ENCODE measurements at regions not wholly inside any gene's neighbourhood (a gene's known extent, or its start where the extent isn't known, plus 50 kb on each side); places are given as distances from the start of the nearest gene placed in this dataset.

- no peak overlapping the region for H3K4me3 ChIP-seq (ENCODE audit: low read depth, low read length)
- no peak for DNase-seq
- H3K9me3 ChIP-seq: no peaks in the 10 kb centered on the region
- H3K27me3 ChIP-seq: no peaks in the 10 kb centered on the region
- H3K4me1 ChIP-seq: no peaks in the 10 kb centered on the region
- TF ChIP-seq CTCF (IDR thresholded peaks at IDR 0.05; ENCODE audit: low read depth, low read length): no peak
- no peaks in the 10 kb centered on the region for H3K36me3 ChIP-seq
These were observed 83.0 kb upstream of the PPARGC1A start for GRCh38 chr4:23972805-23973204.

GRCh38 chr4:23972187-23972586, 82.3 kb upstream of the PPARGC1A start:
- H3K36me3 ChIP-seq: no peaks in the 10 kb centered on the region
- H3K9me3 ChIP-seq: no peaks in the 10 kb centered on the region
- TF ChIP-seq CTCF (IDR thresholded peaks at IDR 0.05; ENCODE audit: low read depth, low read length): no peak
- H3K4me3 ChIP-seq (ENCODE audit: low read depth, low read length): no peak overlapping the region
- no peaks in the 10 kb centered on the region for H3K27me3 ChIP-seq
- DNase-seq: no peak
- H3K4me1 ChIP-seq: no peaks in the 10 kb centered on the region

GRCh38 chr4:23970201-23970850, 80.5 kb upstream of the PPARGC1A start:
- no peaks in the 10 kb centered on the region for H3K4me1 ChIP-seq
- H3K27me3 ChIP-seq: no peaks in the 10 kb centered on the region
- H3K36me3 ChIP-seq: no peaks in the 10 kb centered on the region
- no peak overlapping the region for H3K4me3 ChIP-seq (ENCODE audit: low read depth, low read length)
- TF ChIP-seq CTCF (IDR thresholded peaks at IDR 0.05; ENCODE audit: low read depth, low read length): no peak
- no peak for DNase-seq
- no peaks in the 10 kb centered on the region for H3K9me3 ChIP-seq

- H3K4me1 ChIP-seq: no peaks in the 10 kb centered on the region
- H3K36me3 ChIP-seq: no peaks in the 10 kb centered on the region
- TF ChIP-seq CTCF (IDR thresholded peaks at IDR 0.05; ENCODE audit: low read depth, low read length): no peak
- no peaks in the 10 kb centered on the region for H3K27me3 ChIP-seq
- H3K4me3 ChIP-seq (ENCODE audit: low read depth, low read length): no peak overlapping the region
- no peaks in the 10 kb centered on the region for H3K9me3 ChIP-seq
- DNase-seq: no peak
These were observed 79.8 kb upstream of the PPARGC1A start for GRCh38 chr4:23969635-23970145.

GRCh38 chr4:23967281-23967680, 77.4 kb upstream of the PPARGC1A start:
- no peaks in the 10 kb centered on the region for H3K4me1 ChIP-seq
- peaks cover 3% of the 10 kb centered on the region; the same call in 1 of the 2 replicates for H3K27me3 ChIP-seq
- H3K9me3 ChIP-seq: no peaks in the 10 kb centered on the region
- no peak for TF ChIP-seq CTCF (IDR thresholded peaks at IDR 0.05; ENCODE audit: low read depth, low read length)
- H3K4me3 ChIP-seq (ENCODE audit: low read depth, low read length): no peak overlapping the region
- H3K36me3 ChIP-seq: no peaks in the 10 kb centered on the region
- no peak for DNase-seq

- DNase-seq: peak; percentile 34
- peaks cover 3% of the 10 kb centered on the region; the same call in 1 of the 2 replicates for H3K27me3 ChIP-seq
- TF ChIP-seq CTCF (IDR thresholded peaks at IDR 0.05; ENCODE audit: low read depth, low read length): peak; percentile 79
- no peaks in the 10 kb centered on the region for H3K9me3 ChIP-seq
- no peaks in the 10 kb centered on the region for H3K4me1 ChIP-seq
- no peaks in the 10 kb centered on the region for H3K36me3 ChIP-seq
- no peak overlapping the region for H3K4me3 ChIP-seq (ENCODE audit: low read depth, low read length)
These were observed 76.9 kb upstream of the PPARGC1A start for GRCh38 chr4:23966725-23967124.

Measured in BE2C (cell line).